HEK293 (cell line): ENCODE measurements at regions not wholly inside any gene's neighbourhood (a gene's known extent, or its start where the extent isn't known, plus 50 kb on each side); places are given as distances from the start of the nearest gene placed in this dataset.

ENCODE experiments used
- HOXA7 ChIP-seq: sonication (generic); formaldehyde crosslinking; IDR thresholded peaks from 2 replicates; pipeline ENCODE4 v1.8.1; 2022; ENCODE audit warnings: missing genetic modification reagents, borderline replicate concordance
- TCF7L2 ChIP-seq: IDR thresholded peaks from 2 replicates; pipeline ENCODE4 v1.6.1; 2011; ENCODE audit warnings: low read depth, mild to moderate bottlenecking, inconsistent platforms, low read length, moderate library complexity, borderline replicate concordance
- ZNF837 ChIP-seq: fragments of 450-650 bp; formaldehyde crosslinking; IDR thresholded peaks from 2 replicates; pipeline ENCODE4 v1.5.1; 2016; ENCODE audit warnings: missing biosample characterization, missing genetic modification characterization
- TF ChIP-seq, protein P1 (sequence below): fragments of 450-650 bp; formaldehyde crosslinking; IDR thresholded peaks from 2 replicates; pipeline ENCODE4 v1.5.1; 2016; ENCODE audit warnings: missing biosample characterization, missing genetic modification characterization
- TF ChIP-seq, protein P2 (sequence below): fragments of 450-650 bp; formaldehyde crosslinking; IDR thresholded peaks from 2 replicates; pipeline ENCODE4 v1.5.1; 2016; ENCODE audit warnings: missing biosample characterization, missing genetic modification characterization

DNA sequence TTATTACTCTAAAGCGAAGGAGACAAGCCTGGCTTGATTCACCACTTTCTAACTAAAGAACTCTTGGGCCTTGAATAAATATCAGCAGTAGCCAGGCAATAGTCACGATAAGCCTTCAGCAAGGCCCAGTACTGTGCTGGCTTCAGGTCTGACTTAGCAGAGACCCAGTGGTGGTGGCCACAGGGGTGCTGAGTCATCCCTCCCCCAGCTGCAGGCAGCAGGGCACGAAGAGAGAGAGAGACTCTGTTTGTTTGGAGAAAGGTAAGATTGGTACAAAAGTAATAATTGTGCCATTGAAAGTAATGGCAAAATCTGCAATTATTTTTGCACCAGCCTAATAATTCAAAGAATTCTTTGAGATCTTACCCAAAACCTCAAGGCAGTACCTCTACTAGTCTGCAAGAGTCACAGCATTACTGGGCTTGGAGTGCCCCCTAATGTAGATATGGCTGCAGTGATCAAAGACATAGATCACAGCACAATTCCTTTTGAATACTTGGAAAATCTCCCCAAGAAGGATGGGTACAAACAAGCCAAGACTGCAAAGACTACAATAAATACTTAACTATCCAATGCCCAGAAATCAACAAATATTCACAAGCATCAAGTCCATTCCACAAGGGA is 159.5 kb upstream of the USP38 start:
- TF ChIP-seq, protein P1, sequence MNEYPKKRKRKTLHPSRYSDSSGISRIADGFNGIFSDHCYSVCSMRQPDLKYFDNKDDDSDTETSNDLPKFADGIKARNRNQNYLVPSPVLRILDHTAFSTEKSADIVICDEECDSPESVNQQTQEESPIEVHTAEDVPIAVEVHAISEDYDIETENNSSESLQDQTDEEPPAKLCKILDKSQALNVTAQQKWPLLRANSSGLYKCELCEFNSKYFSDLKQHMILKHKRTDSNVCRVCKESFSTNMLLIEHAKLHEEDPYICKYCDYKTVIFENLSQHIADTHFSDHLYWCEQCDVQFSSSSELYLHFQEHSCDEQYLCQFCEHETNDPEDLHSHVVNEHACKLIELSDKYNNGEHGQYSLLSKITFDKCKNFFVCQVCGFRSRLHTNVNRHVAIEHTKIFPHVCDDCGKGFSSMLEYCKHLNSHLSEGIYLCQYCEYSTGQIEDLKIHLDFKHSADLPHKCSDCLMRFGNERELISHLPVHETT (tag by site-specific recombination), result no peak
- TF ChIP-seq, protein P2, sequence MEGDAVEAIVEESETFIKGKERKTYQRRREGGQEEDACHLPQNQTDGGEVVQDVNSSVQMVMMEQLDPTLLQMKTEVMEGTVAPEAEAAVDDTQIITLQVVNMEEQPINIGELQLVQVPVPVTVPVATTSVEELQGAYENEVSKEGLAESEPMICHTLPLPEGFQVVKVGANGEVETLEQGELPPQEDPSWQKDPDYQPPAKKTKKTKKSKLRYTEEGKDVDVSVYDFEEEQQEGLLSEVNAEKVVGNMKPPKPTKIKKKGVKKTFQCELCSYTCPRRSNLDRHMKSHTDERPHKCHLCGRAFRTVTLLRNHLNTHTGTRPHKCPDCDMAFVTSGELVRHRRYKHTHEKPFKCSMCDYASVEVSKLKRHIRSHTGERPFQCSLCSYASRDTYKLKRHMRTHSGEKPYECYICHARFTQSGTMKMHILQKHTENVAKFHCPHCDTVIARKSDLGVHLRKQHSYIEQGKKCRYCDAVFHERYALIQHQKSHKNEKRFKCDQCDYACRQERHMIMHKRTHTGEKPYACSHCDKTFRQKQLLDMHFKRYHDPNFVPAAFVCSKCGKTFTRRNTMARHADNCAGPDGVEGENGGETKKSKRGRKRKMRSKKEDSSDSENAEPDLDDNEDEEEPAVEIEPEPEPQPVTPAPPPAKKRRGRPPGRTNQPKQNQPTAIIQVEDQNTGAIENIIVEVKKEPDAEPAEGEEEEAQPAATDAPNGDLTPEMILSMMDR (tag by site-specific recombination), result no peak
- TF ChIP-seq HOXA7 (CRISPR knock-in tag) (no peak), TCF7L2 (no peak), ZNF837 (tag by site-specific recombination) (no peak)
